DMS79 (cell line): ENCODE measurements at regions not wholly inside any gene's neighbourhood (a gene's known extent, or its start where the extent isn't known, plus 50 kb on each side); places are given as distances from the start of the nearest gene placed in this dataset.
"Not testable (repeated sequence)": the region's sequence is repeated elsewhere in the genome, so short reads cannot be mapped to it uniquely, and the experiment has no call there.

ENCODE experiments used
- DNase-seq: peaks from one replicate; lab custom pipeline; 2025; lab: John Stamatoyannopoulos, UW

DNA sequence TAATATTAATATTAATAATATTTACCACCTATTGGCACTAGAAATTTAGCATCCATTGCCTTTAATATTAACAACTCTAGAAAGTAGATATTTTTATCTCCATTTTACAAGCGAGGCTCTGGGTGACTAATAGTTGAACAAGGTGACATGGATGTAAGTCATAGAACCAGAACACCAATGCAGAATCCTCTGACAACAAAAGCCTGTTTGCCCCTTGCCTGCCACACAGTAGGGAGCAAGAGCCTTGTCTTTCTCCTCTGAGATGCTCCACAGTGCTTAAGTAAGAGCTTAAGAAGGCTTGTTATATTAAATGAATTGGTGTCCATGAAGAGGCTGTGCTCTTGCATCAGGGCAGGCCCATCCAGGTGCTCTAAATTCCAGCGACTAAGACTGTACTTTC lies 51.2 kb upstream of the LBX1 start:
- no peak for DNase-seq

DNA sequence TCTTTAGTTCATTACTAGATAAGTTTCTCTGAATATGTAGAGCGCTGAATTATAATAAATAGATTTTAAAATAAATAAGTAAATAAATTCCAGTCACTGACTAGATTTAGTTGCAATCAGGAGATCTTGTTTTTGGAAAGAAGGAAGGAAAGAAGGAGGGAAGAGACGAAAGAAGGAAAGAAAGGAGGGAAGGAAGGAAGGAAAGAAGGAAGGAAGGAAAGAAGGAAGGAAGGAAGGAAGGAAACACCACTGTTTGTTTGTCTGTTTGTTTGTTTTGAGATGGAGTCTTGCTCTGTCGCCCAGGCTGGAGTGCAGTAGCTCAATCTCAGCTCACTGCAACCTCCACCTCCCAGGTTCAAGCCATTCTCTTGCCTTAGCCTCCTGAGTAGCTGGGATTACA lies 51.7 kb upstream of the LBX1 start:
- not testable (repeated sequence) for DNase-seq

DNA sequence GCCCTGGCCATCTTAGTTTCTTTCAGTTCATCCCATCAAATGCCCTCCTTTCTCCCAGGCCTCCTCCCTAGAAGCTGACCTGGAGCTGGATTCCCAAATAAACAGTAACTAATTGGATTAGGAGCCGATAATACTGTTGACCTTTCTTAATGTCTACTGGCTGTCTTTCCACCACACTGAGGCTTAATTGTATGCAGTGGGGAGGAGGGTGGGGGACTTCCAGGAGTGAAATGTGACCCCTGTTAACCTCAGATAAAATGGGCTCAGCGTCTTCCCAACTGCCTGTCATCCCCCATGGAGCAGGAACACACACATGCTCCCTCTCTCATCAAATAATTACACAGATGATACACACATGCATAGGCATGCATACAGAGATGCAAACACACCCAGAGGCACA lies 53.7 kb upstream of the LBX1 start:
- DNase-seq, result no peak

DNA sequence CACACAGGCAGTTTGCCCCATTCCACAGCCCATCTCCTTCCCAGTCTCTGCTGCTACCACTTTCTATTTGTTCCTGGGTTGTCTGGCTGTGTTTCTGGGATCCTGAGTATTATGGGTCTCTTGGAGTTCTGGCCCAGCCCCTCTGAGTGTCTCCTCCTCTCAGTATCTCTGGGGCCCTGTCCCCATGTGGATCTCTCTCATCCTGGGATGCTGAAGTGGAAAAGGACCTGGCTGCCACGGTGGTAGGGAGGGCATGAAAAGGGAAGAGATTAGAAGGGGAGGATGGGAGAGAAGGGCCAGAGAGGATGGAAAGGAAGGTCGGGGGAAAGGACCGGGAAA lies 54.5 kb upstream of the LBX1 start:
- DNase-seq, result no peak

DNA sequence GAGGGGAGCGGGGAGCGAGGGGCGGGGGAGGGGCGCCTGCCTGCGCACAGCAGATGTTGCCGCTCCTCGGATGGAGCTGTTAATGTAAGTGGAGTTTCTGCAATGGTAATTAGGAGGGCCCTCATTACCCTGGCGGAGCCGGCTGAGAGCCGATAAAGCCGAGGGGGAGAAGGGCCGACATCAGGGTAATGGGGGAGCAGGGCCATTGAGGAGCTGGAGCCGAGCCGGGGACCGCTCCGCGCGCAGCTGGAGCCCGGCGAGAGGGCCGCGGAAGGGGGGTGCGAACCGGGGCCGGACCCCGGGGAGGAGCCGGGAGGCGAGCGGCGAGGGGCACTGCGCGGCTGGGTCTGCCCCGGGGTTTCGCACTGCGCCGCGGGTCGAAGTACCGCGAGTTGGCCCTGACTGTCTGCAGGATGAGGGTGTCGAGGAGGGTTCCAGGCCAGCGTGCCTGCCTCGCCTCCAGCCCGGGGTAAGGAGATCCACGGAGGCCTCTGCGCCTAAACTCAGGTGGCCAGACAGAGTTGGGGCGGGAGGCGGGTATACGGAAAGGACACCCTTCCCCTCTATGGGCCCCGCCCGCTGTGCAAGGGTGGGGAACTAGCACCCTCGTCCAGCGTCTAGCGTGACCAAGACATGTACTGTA lies 55.0 kb upstream of the LBX1 start:
- no peak for DNase-seq

DNA sequence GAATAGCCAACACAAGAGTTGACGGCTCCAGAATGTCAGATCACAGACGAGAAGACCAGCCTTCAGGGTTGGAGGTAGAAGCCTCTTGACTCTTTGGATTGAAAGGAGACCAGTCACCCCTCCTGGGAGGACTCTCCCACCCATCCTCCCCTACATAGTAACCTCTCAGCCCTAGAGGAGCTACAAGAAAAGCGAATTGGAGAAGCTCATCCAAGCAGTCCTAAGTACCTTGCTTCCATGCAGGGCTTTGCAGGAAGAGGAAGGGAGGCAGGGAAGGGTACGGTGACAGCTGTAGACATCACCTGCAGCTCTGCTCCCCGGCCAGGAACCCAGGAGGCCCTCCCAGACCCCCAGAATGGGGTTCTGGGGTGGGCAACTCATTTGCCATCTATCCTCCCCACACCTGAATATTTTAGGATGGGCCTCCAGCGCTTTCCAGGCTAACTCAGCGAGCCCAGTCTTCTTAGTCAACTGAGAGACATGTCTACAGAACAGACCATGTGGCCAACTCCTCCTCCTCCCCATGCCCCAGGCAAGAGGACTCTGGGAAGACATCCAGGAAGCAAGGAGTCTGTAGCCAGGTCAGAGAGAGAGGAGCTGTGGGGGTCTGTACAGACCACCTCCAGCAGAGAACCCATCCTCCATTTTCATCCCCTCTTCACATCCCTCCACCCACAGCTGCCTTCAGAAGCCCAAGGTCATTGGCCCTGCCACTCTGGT lies 55.6 kb upstream of the LBX1 start:
- no peak for DNase-seq

DNA sequence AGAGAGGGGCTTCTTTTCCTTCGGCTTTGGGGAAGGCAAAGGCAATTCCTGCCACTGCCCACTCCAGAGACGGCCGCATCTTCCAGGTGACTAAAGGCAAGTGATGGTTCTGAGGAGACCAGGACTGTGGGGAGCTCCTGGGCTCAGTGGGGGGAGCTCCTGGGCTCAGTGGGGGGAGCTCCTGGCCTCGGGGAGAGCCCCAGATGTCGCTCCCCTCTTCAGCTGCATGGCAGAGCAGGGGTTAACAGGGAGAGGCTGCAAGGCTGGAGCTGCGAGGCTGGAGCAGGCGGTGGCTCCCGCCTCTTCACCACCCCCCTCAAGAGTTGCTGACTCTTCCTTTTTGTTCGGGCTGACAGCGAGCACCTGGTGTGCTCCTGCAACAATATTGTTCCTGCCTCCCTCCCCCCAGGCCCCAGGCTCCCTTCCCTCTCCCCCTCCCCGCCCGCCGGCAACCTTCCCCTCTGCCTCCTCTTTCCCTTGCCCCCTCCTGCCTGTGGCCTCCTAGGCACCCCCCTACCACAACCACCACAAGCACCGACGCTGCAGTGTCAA lies 56.3 kb upstream of the LBX1 start:
- DNase-seq, result peak; percentile 17

DNA sequence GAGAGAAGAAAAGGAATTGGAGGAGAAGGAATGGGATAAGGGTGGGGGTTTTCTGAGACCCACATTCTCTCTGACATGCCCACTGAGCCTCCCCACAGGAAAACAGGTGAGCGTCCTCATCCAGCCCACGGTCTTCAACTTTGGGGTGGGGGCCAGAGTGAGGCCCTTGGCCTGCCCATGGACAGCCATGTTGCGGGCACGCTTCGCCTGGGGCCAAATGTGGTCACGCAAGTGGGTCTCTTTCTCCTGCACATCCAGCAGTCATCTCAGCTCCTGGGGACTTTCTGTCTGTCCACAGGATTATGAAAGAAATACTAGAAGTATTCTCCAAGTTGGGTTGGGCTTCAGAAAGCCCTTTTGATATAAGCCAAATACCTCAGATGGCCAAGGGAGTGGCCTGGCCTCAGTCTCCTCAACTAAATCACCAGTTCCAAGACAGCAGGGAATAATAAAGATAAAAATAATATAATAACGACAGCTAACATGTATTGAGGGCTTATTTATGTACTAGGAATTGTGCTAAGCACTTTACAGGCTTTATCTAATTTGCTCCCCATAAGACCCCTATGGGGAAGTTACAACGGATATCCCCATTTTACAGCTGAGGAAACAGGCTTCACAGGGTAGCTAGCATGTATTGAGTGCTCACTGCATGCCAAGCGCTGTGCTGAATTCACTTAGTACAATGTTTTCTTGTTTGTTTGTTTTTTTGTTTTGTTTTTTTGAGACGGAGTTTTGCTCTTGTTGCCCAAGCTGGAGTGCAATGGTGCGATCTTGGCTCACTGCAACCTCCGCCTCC lies 57.2 kb upstream of the LBX1 start:
- no peak for DNase-seq

DNA sequence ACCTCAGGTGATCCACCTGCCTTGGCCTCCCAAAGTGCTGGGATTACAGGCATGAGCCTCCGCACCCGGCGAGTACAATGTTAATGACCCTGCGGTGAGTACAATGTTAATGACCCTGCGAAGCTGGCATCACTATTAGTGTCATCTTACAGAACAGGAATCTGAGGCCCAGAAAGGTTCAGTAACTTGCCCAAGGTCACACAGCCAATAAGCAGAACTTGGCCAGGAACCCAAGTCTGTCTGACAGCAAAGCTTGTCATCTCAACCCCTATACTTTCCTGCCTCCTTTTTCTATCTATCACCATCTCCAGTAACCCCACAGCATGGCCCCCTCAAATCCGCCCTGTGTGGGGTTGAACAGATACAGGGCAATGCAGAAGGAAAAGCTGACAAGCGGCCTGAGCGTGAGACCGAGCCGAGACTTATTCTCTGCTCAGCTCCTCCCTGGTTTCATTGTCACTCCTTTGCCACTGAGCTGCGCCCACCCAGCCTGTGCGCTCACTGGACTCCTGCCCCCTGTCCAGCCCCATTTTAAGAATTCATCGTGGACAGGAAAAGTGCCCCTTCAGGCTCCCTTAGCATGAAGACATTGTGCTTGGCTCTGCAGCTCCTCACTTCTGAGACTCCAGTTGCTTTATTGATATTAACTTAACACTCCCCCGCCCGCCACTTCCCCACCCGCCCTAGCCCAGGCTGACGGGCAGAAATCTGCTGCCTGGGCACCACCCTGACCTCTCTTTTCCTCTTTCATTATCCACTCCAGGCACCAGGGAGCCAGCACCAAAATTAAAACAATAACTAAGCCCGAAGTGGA lies 58.1 kb upstream of the LBX1 start:
- DNase-seq, result no peak

DNA sequence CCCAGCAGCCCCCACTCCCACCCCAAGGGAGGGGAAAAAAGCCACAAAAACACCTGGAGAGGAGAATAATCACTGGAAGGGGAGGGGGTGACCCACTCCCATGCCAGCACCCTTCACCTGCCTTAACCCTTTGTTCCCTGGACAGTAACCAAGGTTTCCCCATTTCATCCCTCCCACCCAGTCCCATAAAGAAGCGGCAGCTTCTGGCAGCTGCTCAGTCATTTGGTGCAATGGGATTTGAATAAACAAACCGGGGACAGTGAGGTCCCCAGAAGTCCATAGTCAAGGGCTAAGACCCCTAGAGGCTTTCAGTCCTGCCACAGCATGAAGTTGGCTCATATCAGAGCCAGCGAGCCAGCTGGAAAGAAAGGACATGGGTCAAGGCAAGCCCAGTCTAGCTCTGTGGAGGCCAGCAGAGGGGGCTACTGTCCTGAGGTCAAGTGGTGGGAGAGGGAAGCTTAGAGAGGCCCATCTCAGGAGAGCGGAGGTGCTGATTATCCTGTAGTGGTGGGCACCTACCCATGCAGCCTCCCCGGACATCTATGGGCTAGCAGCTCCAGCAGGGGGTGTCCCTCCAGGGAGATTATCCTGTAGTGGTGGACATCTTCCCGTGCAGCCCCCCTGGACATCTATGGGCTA lies 58.9 kb upstream of the LBX1 start:
- no peak for DNase-seq

DNA sequence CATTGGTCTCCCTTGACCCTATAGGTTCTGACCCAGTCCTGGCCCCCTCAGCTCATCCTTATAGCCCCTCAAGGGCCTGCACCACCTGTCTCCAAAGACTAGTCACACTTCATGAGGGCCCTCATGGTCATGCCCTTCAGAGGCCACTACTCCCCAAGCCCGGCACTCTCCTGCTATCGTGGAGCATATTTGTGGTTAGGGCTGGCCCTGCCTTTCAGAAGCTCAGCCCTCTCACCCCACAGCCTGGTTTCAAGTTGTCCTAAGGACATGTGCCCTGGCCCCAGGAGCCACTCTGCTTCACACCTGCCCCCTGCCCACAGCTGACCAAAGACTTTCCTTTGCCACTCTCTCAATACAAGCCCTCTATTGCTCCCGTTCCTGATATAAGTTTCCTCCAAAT lies 60.3 kb upstream of the LBX1 start:
- DNase-seq, result peak; percentile 9

DNA sequence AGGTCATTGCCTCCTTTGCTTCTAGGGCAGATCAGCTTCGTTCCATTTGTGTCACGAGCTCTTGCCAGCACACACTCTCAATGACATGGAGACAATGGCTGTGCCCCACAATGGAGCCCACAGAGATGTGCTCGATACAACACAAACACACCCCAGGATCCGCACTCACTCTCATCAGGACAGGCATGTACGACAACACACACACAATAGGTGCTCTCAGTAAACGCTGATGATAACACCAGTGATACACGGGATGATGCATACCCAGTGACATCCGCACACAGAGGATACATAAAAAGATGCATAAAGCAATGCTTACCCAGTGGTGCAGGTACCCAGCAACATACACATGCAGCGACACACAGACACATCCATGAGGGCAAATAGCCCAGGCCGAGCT lies 61.2 kb upstream of the LBX1 start:
- no peak for DNase-seq

DNA sequence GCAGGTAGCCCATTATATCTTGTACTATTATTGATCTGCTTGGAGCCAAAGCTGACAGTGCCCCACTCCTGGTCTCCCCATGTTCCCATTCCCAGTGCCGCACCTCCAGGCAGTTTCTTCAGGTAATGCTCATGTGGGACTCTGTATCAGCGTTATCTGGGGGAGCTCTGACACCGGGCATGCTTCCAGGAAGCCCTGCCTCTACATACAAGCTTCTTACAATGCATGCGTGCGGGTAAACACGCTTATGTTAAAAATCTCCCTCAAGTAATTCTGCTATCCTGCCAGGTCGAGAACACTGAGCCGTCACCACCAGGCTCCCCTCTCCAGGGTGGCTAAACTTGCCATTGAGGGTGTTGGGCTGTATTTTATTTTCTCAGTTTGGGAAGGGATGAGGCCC lies 61.6 kb upstream of the LBX1 start:
- DNase-seq, result no peak

DNA sequence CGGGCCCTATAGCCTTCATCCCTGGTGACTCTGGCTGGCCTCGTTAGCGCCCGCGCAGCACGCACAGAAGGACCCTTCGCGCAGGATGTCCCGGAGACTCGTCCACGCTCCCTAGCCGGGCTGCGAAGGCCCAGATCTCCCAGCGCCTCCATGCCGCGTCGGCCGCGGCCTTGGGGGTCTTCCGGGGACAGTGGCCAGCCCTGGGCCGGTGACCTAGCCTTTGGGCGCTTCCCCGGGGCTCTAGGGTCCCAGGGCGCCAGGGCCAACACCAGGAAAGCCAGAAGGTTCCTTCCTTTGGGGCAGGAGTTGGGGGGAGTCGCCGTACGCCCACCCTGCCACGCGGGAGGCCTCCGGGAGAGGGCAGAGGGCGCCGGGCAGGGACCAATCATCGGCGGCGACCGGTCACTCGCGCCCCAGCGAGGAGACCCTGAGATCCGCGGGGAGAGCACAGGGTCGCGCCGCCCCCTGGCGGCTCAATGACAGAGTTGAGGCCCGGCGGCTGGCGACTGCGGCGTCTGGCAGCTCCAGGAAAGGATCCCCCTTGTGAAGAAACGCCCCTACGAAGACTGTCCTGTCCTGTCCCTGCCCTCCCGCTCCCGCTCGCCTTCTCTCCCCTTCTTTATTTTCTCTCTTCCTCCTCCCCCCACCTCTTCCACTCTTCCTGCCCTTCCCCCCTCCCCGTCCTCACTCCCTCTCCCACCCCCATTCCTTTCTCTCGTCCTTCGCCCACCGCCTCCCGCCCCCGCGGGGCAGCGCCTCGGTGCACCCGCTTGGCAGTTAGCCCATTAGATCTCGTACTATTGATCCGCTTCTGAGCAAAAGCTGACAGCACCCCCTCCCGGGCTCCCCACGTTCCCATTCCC lies 62.3 kb upstream of the LBX1 start:
- DNase-seq, result no peak

DNA sequence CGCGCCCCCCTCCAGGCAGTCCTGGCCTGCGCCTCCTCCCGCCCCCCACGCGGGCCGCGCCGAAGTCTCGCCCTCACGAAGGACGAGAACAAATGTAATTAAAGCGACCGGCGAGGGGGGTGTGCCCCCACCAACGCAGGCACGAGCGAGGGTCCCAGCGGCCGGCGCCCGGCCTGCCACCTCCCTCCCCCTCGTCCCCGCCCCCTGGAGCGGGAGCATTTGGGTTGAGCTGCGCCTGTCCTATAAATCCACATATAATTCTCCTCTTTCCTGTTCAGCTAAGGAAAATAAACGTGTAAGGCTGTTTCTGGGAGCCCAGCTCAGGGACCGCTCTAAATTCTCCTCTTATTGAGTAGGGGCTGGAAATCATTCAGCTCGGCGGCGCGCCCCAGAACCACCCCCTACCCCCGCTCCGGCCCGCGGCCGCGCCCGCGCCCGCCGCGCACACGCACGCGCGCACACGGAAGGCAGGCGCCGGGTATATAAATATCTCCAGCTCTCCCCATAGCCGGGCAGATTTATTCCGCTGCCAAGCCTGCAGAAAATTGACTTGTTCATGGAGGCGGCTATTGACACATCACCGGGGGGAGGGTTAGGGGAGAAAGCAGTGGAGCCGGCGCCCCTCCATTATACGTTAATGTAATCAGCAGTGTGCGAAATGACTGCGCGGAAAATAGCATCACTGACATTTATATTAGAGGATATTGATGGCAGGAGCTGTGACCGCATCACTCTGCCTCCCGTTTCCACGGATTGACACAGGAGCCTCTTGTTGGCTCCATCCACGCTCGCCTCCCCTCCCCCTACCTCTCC lies 61.6 kb upstream of the BTRC start:
- no peak for DNase-seq

DNA sequence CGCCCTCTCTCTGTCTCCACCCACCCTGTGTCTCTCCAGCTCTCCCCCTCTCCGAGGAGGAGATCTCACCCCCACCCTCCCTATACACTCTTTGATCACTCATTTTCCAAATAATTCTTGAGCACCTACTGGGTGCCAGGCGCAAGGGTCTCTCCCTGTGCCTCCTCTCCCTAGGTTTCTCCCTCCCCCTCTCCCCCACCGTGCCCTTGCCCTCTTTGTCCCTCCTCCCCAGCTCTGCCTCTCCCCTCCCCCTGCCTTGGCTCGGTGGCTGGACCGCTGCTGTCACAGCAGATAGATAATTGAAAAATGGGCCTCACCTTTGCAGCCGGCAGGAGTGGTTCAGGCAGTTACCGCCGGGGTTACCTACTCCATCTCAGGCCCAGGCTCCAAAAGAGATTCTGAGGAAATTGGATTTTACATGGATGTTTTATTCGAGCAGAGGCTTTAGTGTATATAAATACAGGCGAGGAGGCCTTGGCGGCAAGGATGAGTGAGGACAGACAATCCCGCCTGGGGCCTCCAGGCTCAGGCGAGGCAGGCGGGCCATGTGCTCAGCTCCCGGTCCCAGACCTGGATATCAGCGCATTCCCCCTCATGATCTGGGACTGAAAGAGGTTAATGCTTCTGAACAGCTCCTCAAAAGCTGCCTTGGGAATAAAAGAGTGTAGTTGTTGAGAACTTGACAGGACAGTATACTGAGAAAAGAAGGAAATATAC lies 60.8 kb upstream of the BTRC start:
- no peak for DNase-seq

DNA sequence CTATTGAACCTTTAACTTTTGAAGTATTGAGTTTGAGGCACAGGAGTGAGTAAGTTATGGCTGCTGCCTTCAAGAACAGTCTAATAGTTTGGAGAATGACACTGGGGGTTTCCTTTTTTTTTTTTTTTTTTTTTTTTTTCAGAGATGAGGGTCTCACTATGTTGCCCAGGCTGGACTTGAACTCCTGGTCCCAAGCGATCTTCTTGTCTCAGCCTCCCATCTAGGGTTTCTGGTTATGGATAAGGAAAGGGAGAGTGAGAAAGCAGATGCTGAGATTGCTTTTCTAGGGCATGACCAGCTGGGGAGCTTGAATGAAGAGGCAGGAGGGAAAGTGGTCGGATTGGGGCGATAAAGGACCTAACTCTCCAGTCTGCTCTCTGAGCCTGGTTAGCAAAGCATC lies 59.9 kb upstream of the BTRC start:
- DNase-seq, result no peak

DNA sequence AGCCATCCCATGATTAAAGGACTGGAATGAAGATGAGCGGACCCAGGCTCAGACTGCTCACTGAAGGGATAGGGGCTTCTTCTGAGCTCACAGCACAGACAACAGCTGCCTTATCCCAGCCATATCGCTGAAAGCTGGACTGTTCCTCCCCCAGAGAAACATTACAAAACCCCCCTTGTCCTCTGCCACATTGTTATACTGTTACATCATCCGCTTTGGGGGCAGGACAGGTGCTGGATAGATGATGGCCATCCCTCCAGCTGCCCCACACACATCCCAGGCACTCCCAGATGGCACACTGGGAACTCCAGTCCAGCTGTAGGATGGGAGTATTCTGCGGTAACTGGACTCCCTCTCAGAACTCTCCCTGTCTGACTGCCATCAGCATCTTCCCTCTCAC lies 58.7 kb upstream of the BTRC start:
- DNase-seq, result no peak

DNA sequence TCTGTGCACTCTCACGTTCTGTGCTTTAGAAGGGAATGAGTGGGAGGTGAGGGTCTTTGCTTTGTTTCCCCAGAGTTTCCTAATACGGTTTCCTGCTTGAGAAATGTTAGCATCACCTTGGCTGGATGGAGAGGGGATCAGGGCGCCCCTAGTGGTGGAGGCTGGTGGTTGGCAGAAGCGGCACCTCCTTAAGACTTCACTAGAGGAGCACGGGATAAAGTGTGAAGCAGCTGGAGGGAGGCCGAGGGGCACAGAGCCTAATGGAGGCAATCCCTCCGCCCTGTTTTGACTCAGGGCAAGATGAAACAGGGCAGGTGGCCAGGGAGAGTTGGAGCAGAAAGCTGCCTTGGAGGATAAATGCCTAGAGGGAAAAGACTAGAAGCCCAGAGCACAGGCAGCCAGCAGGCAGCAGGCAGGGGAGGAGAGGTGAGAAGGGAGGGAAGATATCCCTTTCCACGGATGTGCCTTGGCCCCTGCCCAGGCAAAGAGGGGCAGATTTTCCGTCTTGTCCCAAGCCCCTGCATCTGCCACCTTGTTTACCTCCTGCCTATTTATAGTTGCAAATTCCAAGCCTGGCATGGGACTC lies 56.0 kb upstream of the BTRC start:
- no peak for DNase-seq
